ENCODE measurements at regions not wholly inside any gene's neighbourhood (a gene's known extent, or its start where the extent isn't known, plus 50 kb on each side); places are given as distances from the start of the nearest gene placed in this dataset.
"Not testable (repeated sequence)": the region's sequence is repeated elsewhere in the genome, so short reads cannot be mapped to it uniquely, and the experiment has no call there.

DNA sequence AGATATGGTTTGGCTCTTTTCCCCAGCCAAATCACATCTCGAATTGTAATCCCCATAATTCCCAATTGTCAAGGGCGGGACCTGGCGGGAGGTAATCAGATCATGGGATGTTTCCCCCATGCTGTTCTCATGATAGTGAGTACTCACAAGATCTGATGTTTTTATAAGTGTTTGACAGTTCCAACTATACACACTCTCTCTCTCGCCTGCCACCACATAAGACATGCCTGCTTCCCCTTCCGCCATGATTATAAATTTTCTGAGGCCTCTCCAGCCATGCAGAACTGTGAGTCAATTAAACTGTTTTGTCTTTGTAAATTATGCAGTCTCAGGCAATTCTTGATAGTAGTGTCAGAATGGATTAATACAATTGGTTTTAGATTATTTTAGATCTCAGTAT, 475.7 kb upstream of the CYLC2 start:
- H3K27ac Mint-ChIP-seq, result no peak overlapping the region
- DNase-seq (no peak), ATAC-seq (replicated peaks) (no peak)
- H3K36me3 Mint-ChIP-seq (ENCODE audit: insufficient read depth), result no peaks in the 10 kb centered on the region
- H3K4me3 Mint-ChIP-seq, result no peak overlapping the region
- H3K4me1 Mint-ChIP-seq (ENCODE audit: low read depth in 2 of 2), result no peaks in the 10 kb centered on the region
- no peaks in the 10 kb centered on the region for H3K27me3 Mint-ChIP-seq
- peaks cover 9 to 17% of the 10 kb centered on the region in 2 donors for H3K9me3 Mint-ChIP-seq

DNA sequence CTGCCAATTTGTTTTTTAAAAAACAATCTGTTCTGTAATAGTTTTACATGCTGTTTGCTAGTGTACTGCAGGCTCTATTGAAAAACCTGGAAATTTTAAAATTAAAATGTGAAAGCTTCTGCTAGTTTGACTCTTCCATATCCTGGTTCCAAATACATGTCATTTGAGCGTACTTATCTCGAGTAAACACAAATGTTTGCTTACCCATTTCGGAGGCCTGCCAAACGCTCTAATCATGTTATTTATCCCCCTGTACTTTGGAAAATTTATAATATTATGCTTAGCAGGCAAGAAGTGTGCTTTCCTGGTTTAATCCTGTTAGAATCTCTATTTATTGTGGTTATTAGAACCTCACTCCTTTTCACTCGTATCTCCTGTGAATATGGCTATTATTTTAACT, 476.8 kb upstream of the CYLC2 start:
- no peaks in the 10 kb centered on the region for H3K36me3 Mint-ChIP-seq (ENCODE audit: insufficient read depth)
- peaks cover 7 to 17% of the 10 kb centered on the region in 2 donors for H3K9me3 Mint-ChIP-seq
- no peak overlapping the region for H3K27ac Mint-ChIP-seq
- no peaks in the 10 kb centered on the region for H3K27me3 Mint-ChIP-seq
- ATAC-seq (replicated peaks), result no peak
- no peaks in the 10 kb centered on the region for H3K4me1 Mint-ChIP-seq (ENCODE audit: low read depth in 2 of 2)
- DNase-seq, result no peak
- no peak overlapping the region for H3K4me3 Mint-ChIP-seq

DNA sequence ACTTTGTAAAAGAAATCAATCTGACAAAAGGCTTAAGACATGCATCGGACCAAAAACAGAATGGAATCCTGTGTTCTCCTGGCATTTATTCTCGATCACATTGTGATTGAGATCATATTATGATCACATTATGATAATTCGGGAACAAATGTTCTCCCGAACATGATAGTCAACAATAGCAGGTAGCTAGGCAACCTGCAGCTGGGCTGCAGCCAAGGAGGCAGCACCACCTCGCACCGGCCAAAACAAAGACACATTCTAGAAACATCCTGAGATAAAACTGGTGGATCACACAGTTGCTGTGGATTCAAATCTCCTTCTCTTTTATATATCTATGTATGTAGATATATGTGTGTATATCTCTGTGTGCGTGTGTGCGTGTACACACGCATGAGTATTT, 480.6 kb upstream of the CYLC2 start:
- Mint-ChIP-seq H3K4me1 (ENCODE audit: low read depth in 2 of 2) (no peaks in the 10 kb centered on the region), H3K36me3 (ENCODE audit: insufficient read depth) (no peaks in the 10 kb centered on the region), H3K27me3 (no peaks in the 10 kb centered on the region), H3K9me3 (peaks cover 3 to 17% of the 10 kb centered on the region in 2 donors), H3K27ac (no peak overlapping the region), H3K4me3 (no peak overlapping the region)
- DNase-seq (no peak), ATAC-seq (replicated peaks) (no peak)

DNA sequence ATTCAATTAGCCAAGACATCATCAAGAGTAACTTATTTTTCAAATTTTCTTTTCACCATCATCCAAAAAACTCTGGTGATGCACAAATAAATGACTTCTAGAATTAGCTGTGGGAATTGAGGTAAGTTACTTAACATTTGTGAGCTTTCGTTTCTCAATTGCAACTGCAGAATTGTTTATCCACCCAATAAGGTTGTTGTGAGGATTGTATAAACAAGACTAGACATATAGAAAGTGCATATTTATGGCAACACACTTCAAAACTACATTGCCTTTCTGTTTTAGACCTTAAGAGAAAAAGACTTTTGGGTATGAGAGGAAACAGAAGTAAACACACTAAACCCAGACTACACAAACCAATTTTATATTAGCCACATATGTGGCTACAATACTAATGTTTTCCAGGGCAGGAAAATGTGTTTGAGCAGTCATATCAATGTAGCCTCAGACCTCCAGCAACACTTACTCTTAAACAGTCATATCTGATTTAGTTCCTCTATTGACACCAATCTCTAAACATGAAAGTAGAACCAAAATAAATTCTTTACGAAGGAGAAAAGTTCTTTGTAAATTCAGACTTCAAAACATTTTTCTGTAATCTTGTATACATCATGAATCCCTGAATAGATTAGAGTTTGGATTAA, 488.0 kb upstream of the CYLC2 start:
- ATAC-seq (replicated peaks) (no peak), DNase-seq (no peak)
- Mint-ChIP-seq H3K4me1 (ENCODE audit: low read depth in 2 of 2) (no peaks in the 10 kb centered on the region), H3K9me3 (peaks cover 8 to 10% of the 10 kb centered on the region in 2 donors), H3K4me3 (no peak overlapping the region), H3K36me3 (ENCODE audit: insufficient read depth) (no peaks in the 10 kb centered on the region), H3K27ac (no peak overlapping the region), H3K27me3 (no peaks in the 10 kb centered on the region)

DNA sequence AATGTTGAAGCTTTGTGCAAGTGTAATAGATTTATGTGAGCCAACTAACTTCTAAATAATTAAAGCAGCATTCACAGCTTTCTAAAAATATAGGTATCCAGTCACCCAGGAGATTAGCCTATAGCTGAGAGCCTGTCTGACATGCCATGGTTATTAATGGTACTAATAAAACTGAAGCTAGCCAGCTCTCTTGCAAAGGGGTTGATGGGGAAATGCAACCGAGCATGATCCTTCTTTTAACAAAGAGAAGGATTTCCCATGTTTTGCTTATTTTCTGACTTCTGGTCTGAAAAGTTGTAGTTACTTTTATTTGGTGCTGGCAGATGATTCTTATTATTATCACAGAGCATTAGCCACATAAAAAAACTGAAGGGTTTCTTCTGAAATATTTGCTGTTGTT, 488.7 kb upstream of the CYLC2 start:
- Mint-ChIP-seq H3K4me1 (ENCODE audit: low read depth in 2 of 2) (no peaks in the 10 kb centered on the region), H3K36me3 (ENCODE audit: insufficient read depth) (no peaks in the 10 kb centered on the region), H3K27ac (no peak overlapping the region), H3K4me3 (no peak overlapping the region), H3K9me3 (peaks cover 12 to 13% of the 10 kb centered on the region in 2 donors), H3K27me3 (no peaks in the 10 kb centered on the region)
- no peak for ATAC-seq (replicated peaks)
- no peak for DNase-seq

DNA sequence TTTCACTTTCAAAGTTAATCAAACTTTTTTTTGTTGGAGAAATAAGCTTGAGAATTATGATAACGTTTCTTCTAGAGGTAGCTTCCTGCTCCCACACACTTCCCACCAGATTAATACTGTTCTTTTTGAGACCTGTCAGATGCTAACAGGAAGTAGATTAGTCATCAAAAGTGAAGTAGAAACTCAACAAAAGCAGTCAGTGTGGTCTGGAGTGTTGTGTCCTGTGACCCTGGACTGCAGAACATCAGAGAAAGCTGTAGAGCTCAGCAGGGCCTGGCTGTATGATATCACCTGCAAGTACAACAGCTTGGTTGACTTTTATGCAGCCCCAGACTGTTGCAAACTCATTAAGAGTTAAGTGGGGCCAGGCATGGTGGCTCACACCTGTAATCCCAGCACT, 495.7 kb upstream of the CYLC2 start:
- Mint-ChIP-seq H3K4me1 (ENCODE audit: low read depth in 2 of 2) (no peaks in the 10 kb centered on the region), H3K9me3 (peaks cover 11 to 15% of the 10 kb centered on the region in 2 donors), H3K27ac (no peak overlapping the region), H3K36me3 (ENCODE audit: insufficient read depth) (no peaks in the 10 kb centered on the region), H3K27me3 (no peaks in the 10 kb centered on the region), H3K4me3 (no peak overlapping the region)
- no peak for DNase-seq
- no peak for ATAC-seq (replicated peaks)

DNA sequence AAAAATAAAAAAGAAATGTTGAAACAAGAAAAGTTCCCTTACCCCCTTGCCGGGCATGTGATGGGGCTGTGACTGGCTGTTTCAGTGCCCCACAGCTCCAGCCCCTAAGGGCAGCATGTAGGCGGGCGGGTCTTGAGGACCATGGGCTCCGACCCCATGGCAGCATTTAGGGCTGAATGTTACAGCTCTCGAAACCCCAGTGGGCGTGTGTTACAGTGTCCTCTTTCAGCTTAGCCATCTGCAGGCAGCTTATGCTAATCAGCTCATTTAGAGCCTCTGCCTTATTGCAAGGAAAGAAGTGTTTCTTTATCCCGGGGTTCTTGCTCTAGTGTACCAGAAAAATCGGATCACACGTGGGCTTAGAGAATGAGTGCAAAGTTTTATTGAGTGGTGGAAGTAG, 497.4 kb upstream of the CYLC2 start:
- Mint-ChIP-seq H3K4me1 (ENCODE audit: low read depth in 2 of 2) (no peaks in the 10 kb centered on the region), H3K9me3 (peaks cover 13 to 17% of the 10 kb centered on the region in 2 donors), H3K27me3 (no peaks in the 10 kb centered on the region), H3K36me3 (ENCODE audit: insufficient read depth) (no peaks in the 10 kb centered on the region), H3K27ac (no peak overlapping the region), H3K4me3 (no peak overlapping the region)
- ATAC-seq (replicated peaks) (no peak), DNase-seq (no peak)

DNA sequence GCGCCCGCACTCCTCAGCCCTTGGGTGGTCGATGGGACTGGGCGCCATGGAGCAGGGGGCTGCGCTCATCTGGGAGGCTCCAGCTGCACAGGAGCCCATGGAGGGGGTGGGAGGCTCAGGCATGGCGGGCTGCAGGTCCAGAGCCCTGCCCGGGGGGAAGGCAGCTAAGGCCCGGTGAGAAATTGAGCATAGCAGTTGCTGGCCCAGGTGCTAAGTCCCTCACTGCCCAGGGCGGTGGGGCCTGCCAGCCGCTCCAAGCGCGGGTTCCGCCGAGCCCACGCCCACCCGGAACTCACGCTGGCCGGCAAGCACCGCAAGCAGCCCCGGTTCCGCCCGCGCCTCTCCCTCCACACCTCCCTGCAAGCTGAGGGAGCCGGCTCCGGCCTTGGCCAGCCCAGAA, 508.2 kb upstream of the CYLC2 start:
- not testable (repeated sequence) for H3K27ac Mint-ChIP-seq

DNA sequence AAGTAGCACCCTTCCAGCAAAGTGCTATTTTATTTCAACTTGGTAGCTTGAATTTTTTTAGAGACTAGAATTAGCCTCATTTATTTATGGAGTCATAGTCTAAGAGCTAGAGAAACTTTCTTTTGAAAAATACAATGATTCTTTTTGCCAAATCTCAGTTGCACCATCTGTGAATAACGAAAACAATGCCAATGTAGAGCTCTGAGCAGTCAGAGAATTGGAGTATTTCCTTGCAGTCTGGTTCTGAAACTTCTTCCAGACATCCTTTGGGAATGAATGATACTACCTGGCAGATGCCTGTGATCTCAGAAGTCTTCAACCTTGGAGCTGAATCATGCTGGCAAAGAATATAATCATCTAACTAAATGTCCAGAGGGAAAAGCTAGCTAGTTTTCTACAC, 511.5 kb upstream of the CYLC2 start:
- no peak overlapping the region for H3K4me3 Mint-ChIP-seq
- H3K36me3 Mint-ChIP-seq (ENCODE audit: insufficient read depth), result peaks cover 2% of the 10 kb centered on the region
- no peak overlapping the region for H3K27ac Mint-ChIP-seq
- no peak for DNase-seq
- peaks cover 0 to 1% of the 10 kb centered on the region in 2 donors for H3K9me3 Mint-ChIP-seq
- no peak for ATAC-seq (replicated peaks)
- H3K4me1 Mint-ChIP-seq (ENCODE audit: low read depth in 2 of 2), result no peaks in the 10 kb centered on the region
- H3K27me3 Mint-ChIP-seq, result no peaks in the 10 kb centered on the region

More for the DNA sequence above, 508.2 kb upstream of the CYLC2 start:
- not testable (repeated sequence) for H3K4me1 Mint-ChIP-seq (ENCODE audit: low read depth in 2 of 2); DNase-seq; H3K36me3 Mint-ChIP-seq (ENCODE audit: insufficient read depth); H3K27me3 Mint-ChIP-seq; H3K4me3 Mint-ChIP-seq; ATAC-seq (replicated peaks); H3K9me3 Mint-ChIP-seq

DNA sequence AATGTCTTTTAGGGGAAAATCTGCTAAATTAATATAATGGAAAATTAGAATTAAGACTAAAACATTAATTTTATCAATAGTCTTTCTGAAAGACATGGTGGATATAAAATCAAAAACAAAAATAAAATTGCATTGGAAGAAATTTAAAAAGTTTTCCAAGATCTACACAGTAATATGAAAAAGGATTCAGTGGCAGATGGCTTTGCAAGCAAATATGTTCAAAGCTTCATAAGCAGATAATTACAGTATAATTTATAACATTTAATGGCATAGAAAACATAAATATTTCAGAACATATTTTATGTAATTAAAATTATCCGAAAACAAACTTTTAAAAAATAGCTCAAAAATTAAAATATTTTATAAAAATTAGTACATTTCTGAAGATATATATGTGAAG, 512.4 kb upstream of the CYLC2 start:
- Mint-ChIP-seq H3K4me3 (no peak overlapping the region), H3K36me3 (ENCODE audit: insufficient read depth) (peaks cover 2% of the 10 kb centered on the region), H3K9me3 (peaks cover 0 to 3% of the 10 kb centered on the region in 2 donors), H3K27ac (no peak overlapping the region), H3K27me3 (no peaks in the 10 kb centered on the region), H3K4me1 (ENCODE audit: low read depth in 2 of 2) (no peaks in the 10 kb centered on the region)
- ATAC-seq (replicated peaks) (no peak), DNase-seq (no peak)

DNA sequence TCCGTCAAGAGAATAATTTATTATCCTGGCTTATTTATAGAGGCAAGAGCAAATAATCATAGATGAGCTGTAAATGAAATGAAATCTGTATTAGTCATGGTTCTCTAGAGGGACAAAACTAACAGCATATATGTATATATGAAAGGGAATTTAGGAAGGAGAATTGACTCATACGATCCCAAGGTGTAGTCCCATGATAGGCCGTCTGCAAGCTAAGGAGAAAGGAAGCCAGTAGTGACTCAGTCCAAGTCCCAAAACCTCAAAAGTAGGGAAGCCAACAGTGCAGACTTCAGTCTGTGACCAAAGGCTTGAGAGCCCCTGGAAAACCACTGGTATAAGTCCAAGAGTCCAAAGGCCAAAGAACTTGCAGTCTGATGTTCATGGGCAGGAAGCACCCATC, 515.9 kb upstream of the CYLC2 start:
- Mint-ChIP-seq H3K4me3 (no peak overlapping the region), H3K9me3 (peaks cover 5 to 6% of the 10 kb centered on the region in 2 donors), H3K27ac (no peak overlapping the region), H3K27me3 (no peaks in the 10 kb centered on the region), H3K36me3 (ENCODE audit: insufficient read depth) (no peaks in the 10 kb centered on the region), H3K4me1 (ENCODE audit: low read depth in 2 of 2) (no peaks in the 10 kb centered on the region)
- DNase-seq (no peak), ATAC-seq (replicated peaks) (no peak)

DNA sequence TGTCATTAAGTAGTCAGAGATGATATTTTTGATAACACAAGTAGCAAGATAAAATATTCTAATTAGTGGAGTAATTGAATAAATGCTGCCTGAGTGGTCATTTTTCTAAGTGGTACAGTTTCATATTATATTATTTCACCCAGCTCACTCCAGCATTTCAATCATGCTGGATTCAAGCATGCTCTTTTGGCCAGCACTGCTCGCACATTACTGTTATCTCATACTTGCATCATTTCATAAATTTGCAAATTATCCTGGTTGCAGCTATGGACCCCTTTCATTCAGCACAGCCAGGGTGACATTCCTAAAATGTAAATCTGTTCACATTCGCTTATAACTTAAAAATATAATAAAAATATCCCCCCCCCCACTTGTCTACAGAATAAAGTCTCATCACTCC, 520.8 kb upstream of the CYLC2 start:
- H3K4me1 Mint-ChIP-seq (ENCODE audit: low read depth in 2 of 2), result no peaks in the 10 kb centered on the region
- no peak overlapping the region for H3K27ac Mint-ChIP-seq
- no peaks in the 10 kb centered on the region for H3K36me3 Mint-ChIP-seq (ENCODE audit: insufficient read depth)
- no peak for DNase-seq
- peaks cover 6 to 7% of the 10 kb centered on the region in 2 donors for H3K9me3 Mint-ChIP-seq
- H3K27me3 Mint-ChIP-seq, result no peaks in the 10 kb centered on the region
- H3K4me3 Mint-ChIP-seq, result no peak overlapping the region
- no peak for ATAC-seq (replicated peaks)

DNA sequence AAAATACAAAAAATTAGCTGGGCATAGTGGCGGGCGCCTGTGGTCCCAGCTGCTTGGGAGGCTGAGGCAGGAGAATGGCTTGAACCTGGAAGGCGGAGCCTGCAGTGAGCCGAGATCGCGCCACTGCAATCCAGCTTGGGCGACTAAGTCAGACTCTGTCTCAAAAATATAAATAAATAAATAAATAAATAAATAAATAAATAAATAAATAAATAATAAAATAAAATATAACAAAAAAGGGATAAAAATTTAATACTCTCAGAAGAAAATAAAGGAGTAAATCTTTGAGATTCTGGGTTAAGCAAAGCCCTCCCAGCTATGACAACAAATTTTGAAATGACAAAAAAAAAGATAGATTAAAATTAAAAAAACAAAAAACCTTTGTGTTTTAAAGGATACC, 525.7 kb upstream of the CYLC2 start:
- ATAC-seq (replicated peaks); H3K4me1 Mint-ChIP-seq (ENCODE audit: low read depth in 2 of 2); H3K27ac Mint-ChIP-seq; H3K27me3 Mint-ChIP-seq; H3K36me3 Mint-ChIP-seq (ENCODE audit: insufficient read depth); H3K4me3 Mint-ChIP-seq; DNase-seq: not testable (repeated sequence)
- peaks cover 10 to 22% of the 10 kb centered on the region in 2 donors for H3K9me3 Mint-ChIP-seq

DNA sequence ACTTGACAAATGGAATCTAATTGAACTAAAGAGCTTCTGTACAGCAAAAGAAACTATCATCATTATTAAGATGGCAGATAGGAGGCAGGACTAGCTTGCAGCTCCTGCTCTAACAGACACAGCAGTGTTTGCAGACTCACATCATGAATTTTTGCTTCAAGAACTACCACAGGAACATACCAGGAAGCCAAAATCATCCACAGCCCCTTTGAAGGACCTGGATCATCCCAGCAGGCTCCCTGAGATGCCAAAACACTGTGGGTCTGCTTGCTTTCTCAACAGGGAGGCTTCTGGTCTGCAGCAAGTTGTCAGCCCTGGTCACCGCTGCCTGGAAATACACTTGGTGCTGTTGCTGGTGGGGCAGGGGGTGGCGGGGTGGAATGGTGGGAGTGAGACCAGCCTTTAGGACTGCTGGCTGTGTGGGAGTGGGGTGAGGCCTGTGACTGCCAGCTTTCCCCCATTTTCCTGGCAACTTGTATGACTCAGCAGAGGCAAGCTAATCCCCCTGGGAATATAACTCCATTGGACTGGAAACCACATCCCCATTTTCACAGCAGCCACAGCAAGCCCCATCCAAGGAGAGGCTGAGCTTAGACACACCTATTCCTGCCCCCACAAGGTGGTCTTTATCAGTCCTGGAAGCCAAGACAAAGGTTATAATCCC, 533.8 kb upstream of the CYLC2 start:
- Mint-ChIP-seq H3K27ac (no peak overlapping the region), H3K4me1 (ENCODE audit: low read depth in 2 of 2) (no peaks in the 10 kb centered on the region), H3K4me3 (no peak overlapping the region), H3K9me3 (peaks cover 9 to 32% of the 10 kb centered on the region in 2 donors), H3K36me3 (ENCODE audit: insufficient read depth) (no peaks in the 10 kb centered on the region), H3K27me3 (no peaks in the 10 kb centered on the region)
- no peak for ATAC-seq (replicated peaks)
- DNase-seq, result no peak

Measured in effector memory CD8-positive, alpha-beta T cell (primary cell).